HCT116 (cell line): ENCODE measurements at regions not wholly inside any gene's neighbourhood (a gene's known extent, or its start where the extent isn't known, plus 50 kb on each side); places are given as distances from the start of the nearest gene placed in this dataset.

Source experiments
- ATAC-seq: fragments of 200-7000 bp; cut with Tn5 transposase; 2 replicates; pipeline ENCODE4 v1.9.1; 2020; ENCODE audit warnings: mild to moderate bottlenecking, moderate library complexity
- BruUV-seq: library from RNA; stranded (reverse); fragments of 400-500 nt; replicated peaks from 2 replicates; lab custom pipeline; 2021; lab: Mats Ljungman, UMichigan
- CTCF ChIA-PET: fragments of 300-600 bp; sonication (Branson Sonifier 250); formaldehyde crosslinking; loops from one replicate; lab custom pipeline; 2021; ENCODE audit warnings: antibody characterized with exemption; lab: Charles Lee
- POLR2A ChIA-PET: fragments of 300-600, 350-600 bp; sonication (Branson Sonifier 250); formaldehyde crosslinking; loops from one replicate; lab custom pipeline; 2021; ENCODE audit warnings: antibody characterized with exemption; lab: Charles Lee
- RAD21 ChIA-PET, 2 experiments: fragments of 300-600 bp; sonication (Branson Sonifier 250); formaldehyde crosslinking; loops; one replicate each; lab custom pipeline; 2023; ENCODE audit warnings: low total read pairs in 2 of 2; ENCODE audit not compliant: uncharacterized antibody in 2 of 2, unreplicated experiment in 2 of 2, low non-redundant PET in 1 of 2; lab: Charles Lee
- DNase-seq: peaks from one replicate; pipeline ENCODE4 v3.0.0-alpha.2; 2010; ENCODE audit warnings: low read depth, low spot score
- H2AFZ ChIP-seq: fragments of 200-600 bp; shearing (Covaris generic), sonication (generic); 2 replicates; pipeline ENCODE4 v1.6.1; 2017; ENCODE audit warnings: low read depth, mixed run types, mixed read lengths, antibody characterized with exemption, low read length; ENCODE audit not compliant: poor library complexity, severe bottlenecking
- H3K27ac ChIP-seq: 2 replicates; pipeline ENCODE4 v1.5.1; 2012; ENCODE audit warnings: low read depth, low read length
- H3K27me3 ChIP-seq: fragments of 200-600 bp; sonication (generic); 2 replicates; pipeline ENCODE4 v1.6.1; 2016; ENCODE audit warnings: mixed run types, low read length, mixed read lengths; ENCODE audit not compliant: insufficient read depth
- H3K36me3 ChIP-seq, 2 experiments: fragments of 200-500 bp in 1 of 2; fragments of 200-600 bp in 1 of 2; sonication (Bioruptor generic) in 1 of 2; sonication (generic) in 1 of 2; 2 replicates each; pipeline versions ENCODE4 v1.5.1 to v1.6.1; 2014 to 2016; ENCODE audit warnings: low read length in 2 of 2, inconsistent platforms in 1 of 2, mixed read lengths in 1 of 2, mixed run types in 1 of 2; ENCODE audit not compliant: insufficient read depth in 2 of 2, control insufficient read depth in 1 of 2
- H3K4me1 ChIP-seq, 2 experiments: fragments of 200-600 bp in 1 of 2; sonication (generic) in 1 of 2; 2 replicates each; pipeline versions ENCODE4 v1.5.1 to v1.6.1; 2012 to 2017; ENCODE audit warnings: low read length in 2 of 2, inconsistent platforms in 1 of 2, mild to moderate bottlenecking in 1 of 2, mixed read lengths in 1 of 2, mixed run types in 1 of 2, moderate library complexity in 1 of 2; ENCODE audit not compliant: insufficient read depth in 2 of 2, control insufficient read depth in 1 of 2
- H3K4me2 ChIP-seq: fragments of 200-600 bp; sonication (generic); 2 replicates; pipeline ENCODE4 v1.6.1; 2017; ENCODE audit warnings: mixed run types, low read length, mixed read lengths
- H3K4me3 ChIP-seq, 2 experiments: fragments of 200-600 bp in 1 of 2; sonication (generic) in 1 of 2; replicated peaks in 1 of 2; 2 replicates each; pipeline ENCODE4 v1.5.1; 2011 to 2016; ENCODE audit warnings: low read length in 2 of 2, control low read depth in 1 of 2, low read depth in 1 of 2, mild to moderate bottlenecking in 1 of 2, mixed read lengths in 1 of 2, mixed run types in 1 of 2
- H3K79me2 ChIP-seq: fragments of 200-600 bp; sonication (generic); 2 replicates; pipeline ENCODE4 v1.6.1; 2017; ENCODE audit warnings: mild to moderate bottlenecking, mixed run types, low read length, moderate library complexity, mixed read lengths; ENCODE audit not compliant: insufficient read depth
- H3K9ac ChIP-seq: fragments of 200-600 bp; sonication (generic); 2 replicates; pipeline ENCODE4 v1.6.1; 2016; ENCODE audit warnings: low read length, mixed read lengths
- H3K9me2 ChIP-seq: fragments of 200-600 bp; sonication (generic), shearing (Covaris generic); 2 replicates; pipeline ENCODE4 v1.6.1; 2017; ENCODE audit warnings: mixed run types, mild to moderate bottlenecking, moderate library complexity; ENCODE audit not compliant: insufficient read depth
- H3K9me3 ChIP-seq, 2 experiments: fragments of 200-500 bp in 1 of 2; fragments of 200-600 bp in 1 of 2; sonication (Bioruptor generic) in 1 of 2; sonication (generic) in 1 of 2; 2 replicates each; pipeline ENCODE4 v1.6.1; 2014 to 2017; ENCODE audit warnings: low read length in 2 of 2, mixed read lengths in 2 of 2, inconsistent platforms in 1 of 2, low read depth in 1 of 2, mild to moderate bottlenecking in 1 of 2, mixed run types in 1 of 2, moderate library complexity in 1 of 2; ENCODE audit not compliant: control insufficient read depth in 1 of 2, insufficient read depth in 1 of 2
- H4K20me1 ChIP-seq: fragments of 200-600 bp; sonication (generic), shearing (Covaris generic); 2 replicates; pipeline ENCODE4 v1.6.1; 2017; ENCODE audit warnings: mixed run types, mild to moderate bottlenecking, moderate library complexity; ENCODE audit not compliant: insufficient read depth
- CEBPB ChIP-seq: IDR thresholded peaks from 2 replicates; pipeline ENCODE4 v1.6.1; 2012; ENCODE audit warnings: low read depth
- EZH2 ChIP-seq: fragments of 200-600 bp; sonication (generic); IDR thresholded peaks from 2 replicates; pipeline ENCODE4 v1.6.1; 2017; ENCODE audit warnings: antibody characterized with exemption, mixed run types
- EZH2phosphoT487 ChIP-seq: fragments of 200-600 bp; IDR thresholded peaks from 2 replicates; pipeline ENCODE4 v1.6.1; 2018; ENCODE audit warnings: antibody characterized with exemption, borderline replicate concordance
- FOSL1 ChIP-seq: IDR thresholded peaks from 2 replicates; pipeline ENCODE4 v1.6.1; 2012; ENCODE audit warnings: low read depth
- JUND ChIP-seq: IDR thresholded peaks from 2 replicates; pipeline ENCODE4 v1.6.1; 2012
- POLR2A ChIP-seq: IDR thresholded peaks from 2 replicates; pipeline ENCODE4 v1.7.0; 2011; ENCODE audit warnings: borderline replicate concordance; ENCODE audit not compliant: insufficient read depth, insufficient read length; ENCODE audit errors: extremely low read depth
- POLR2AphosphoS5 ChIP-seq: IDR thresholded peaks from 2 replicates; pipeline ENCODE4 v1.6.1; 2011; ENCODE audit warnings: mild to moderate bottlenecking, low read depth, low read length, moderate library complexity
- RAD21 ChIP-seq: IDR thresholded peaks from 2 replicates; pipeline ENCODE4 v1.6.1; 2012; ENCODE audit warnings: low read depth, mild to moderate bottlenecking
- SP1 ChIP-seq: IDR thresholded peaks from 2 replicates; pipeline ENCODE4 v1.6.1; 2012; ENCODE audit warnings: low read depth
- SRF ChIP-seq: IDR thresholded peaks from 2 replicates; pipeline ENCODE4 v1.6.1; 2012; ENCODE audit warnings: low read depth
- TCF7L2 ChIP-seq: IDR thresholded peaks from 2 replicates; pipeline ENCODE4 v1.7.0; 2011; ENCODE audit warnings: borderline replicate concordance, inconsistent platforms; ENCODE audit not compliant: insufficient read depth, insufficient read length; ENCODE audit errors: extremely low read depth
- YY1 ChIP-seq: IDR thresholded peaks from 2 replicates; pipeline ENCODE4 v1.6.1; 2011; ENCODE audit warnings: low read length, low read depth, moderate library complexity, mild to moderate bottlenecking; ENCODE audit not compliant: insufficient replicate concordance; ENCODE audit errors: extremely low read depth
- ZFX ChIP-seq: fragments of 450-650 bp; IDR thresholded peaks from 2 replicates; pipeline ENCODE4 v1.6.1; 2017
- ZNF274 ChIP-seq: fragments of 200-500 bp; sonication (Bioruptor generic); IDR thresholded peaks from 2 replicates; pipeline ENCODE4 v1.6.1; 2014; ENCODE audit warnings: mild to moderate bottlenecking, low read depth, low read length, inconsistent platforms
- intact Hi-C: fragments of 100-400 bp; cut with micrococcal nuclease; formaldehyde crosslinking; loops from 2 replicates; pipeline ENCODE4 v1.10.0; 2022
- TF ChIP-seq, protein P1 (sequence below): IDR thresholded peaks from 2 replicates; pipeline ENCODE4 v1.6.1; 2012; ENCODE audit warnings: low read depth
- TF ChIP-seq, protein P2 (sequence below): IDR thresholded peaks from 2 replicates; pipeline ENCODE4 v1.6.1; 2012
- TF ChIP-seq, protein P3 (sequence below), 3 experiments: fragments of 200-600 bp in 1 of 3; sonication (generic) in 1 of 3; IDR thresholded peaks in 2 of 3; conservative IDR thresholded peaks in 1 of 3; 2 replicates each; pipeline ENCODE4 v1.5.1; 2012 to 2017; ENCODE audit warnings: low read depth in 2 of 3, low read length in 2 of 3, antibody characterized with exemption in 1 of 3, borderline replicate concordance in 1 of 3, control low read depth in 1 of 3, mild to moderate bottlenecking in 1 of 3, mixed read lengths in 1 of 3, mixed run types in 1 of 3, moderate library complexity in 1 of 3; ENCODE audit not compliant: insufficient read depth in 1 of 3
- TF ChIP-seq, protein P4 (sequence below): IDR thresholded peaks from 2 replicates; pipeline ENCODE4 v1.6.1; 2011; ENCODE audit warnings: mild to moderate bottlenecking, low read length, moderate library complexity; ENCODE audit not compliant: insufficient replicate concordance; ENCODE audit errors: extremely low read depth
- TF ChIP-seq, protein P5 (sequence below): IDR thresholded peaks from 2 replicates; pipeline ENCODE4 v1.6.1; 2012

DNA sequence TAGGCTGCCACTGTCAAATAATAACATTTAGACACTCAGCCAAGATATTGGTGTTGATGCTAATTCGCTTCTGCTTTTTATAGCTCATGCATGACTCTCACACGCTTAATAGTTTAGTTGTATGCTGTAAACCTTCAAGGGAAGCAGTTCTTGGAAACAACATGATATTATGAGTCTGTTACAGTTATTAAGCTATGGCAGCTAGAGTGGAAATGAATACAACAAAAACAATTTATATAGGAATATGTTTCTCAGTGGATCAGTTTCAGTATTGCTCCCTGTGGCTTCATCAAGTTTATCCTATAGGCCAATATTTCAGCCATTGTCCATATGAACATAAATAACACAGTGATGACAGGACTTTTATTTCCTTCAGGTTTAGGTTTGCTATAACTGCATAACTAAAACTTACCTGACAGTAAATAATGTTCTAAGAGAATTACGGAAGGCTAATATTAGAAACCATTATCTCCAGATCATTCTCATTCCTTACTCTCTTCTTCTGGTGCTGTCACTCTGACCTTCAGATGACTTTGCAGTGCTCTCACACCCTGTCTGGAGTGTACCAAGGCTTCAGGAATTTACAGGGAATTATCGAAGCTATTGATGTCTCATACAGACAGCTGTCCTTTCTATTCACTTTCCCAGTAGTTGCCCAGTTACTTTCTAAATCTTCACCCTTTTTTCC is 555.0 kb downstream of the ANKRD50 start:
- H3K27ac ChIP-seq, result no peak overlapping the region
- ChIA-PET POLR2A (no interaction called here), CTCF (no interaction called here), RAD21 (no interaction called here)
- H3K79me2 ChIP-seq, result no peaks in the 10 kb centered on the region
- H4K20me1 ChIP-seq, result no peaks in the 10 kb centered on the region
- no peak overlapping the region for H3K4me3 ChIP-seq
- no peak overlapping the region for H3K4me2 ChIP-seq
- DNase-seq, result no peak
- no peak for ATAC-seq
- H3K9me2 ChIP-seq, result no peaks in the 10 kb centered on the region
- intact Hi-C loops, result no loop called here
- no TSS peak for BruUV-seq
- no peak overlapping the region for H2AFZ ChIP-seq
- no peaks in the 10 kb centered on the region for H3K36me3 ChIP-seq
- TF ChIP-seq, protein P1, sequence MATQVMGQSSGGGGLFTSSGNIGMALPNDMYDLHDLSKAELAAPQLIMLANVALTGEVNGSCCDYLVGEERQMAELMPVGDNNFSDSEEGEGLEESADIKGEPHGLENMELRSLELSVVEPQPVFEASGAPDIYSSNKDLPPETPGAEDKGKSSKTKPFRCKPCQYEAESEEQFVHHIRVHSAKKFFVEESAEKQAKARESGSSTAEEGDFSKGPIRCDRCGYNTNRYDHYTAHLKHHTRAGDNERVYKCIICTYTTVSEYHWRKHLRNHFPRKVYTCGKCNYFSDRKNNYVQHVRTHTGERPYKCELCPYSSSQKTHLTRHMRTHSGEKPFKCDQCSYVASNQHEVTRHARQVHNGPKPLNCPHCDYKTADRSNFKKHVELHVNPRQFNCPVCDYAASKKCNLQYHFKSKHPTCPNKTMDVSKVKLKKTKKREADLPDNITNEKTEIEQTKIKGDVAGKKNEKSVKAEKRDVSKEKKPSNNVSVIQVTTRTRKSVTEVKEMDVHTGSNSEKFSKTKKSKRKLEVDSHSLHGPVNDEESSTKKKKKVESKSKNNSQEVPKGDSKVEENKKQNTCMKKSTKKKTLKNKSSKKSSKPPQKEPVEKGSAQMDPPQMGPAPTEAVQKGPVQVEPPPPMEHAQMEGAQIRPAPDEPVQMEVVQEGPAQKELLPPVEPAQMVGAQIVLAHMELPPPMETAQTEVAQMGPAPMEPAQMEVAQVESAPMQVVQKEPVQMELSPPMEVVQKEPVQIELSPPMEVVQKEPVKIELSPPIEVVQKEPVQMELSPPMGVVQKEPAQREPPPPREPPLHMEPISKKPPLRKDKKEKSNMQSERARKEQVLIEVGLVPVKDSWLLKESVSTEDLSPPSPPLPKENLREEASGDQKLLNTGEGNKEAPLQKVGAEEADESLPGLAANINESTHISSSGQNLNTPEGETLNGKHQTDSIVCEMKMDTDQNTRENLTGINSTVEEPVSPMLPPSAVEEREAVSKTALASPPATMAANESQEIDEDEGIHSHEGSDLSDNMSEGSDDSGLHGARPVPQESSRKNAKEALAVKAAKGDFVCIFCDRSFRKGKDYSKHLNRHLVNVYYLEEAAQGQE, result no peak
- no peak for TF ChIP-seq ZFX
- TF ChIP-seq, protein P2, sequence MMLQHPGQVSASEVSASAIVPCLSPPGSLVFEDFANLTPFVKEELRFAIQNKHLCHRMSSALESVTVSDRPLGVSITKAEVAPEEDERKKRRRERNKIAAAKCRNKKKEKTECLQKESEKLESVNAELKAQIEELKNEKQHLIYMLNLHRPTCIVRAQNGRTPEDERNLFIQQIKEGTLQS, result no peak
- TF ChIP-seq, protein P3, sequence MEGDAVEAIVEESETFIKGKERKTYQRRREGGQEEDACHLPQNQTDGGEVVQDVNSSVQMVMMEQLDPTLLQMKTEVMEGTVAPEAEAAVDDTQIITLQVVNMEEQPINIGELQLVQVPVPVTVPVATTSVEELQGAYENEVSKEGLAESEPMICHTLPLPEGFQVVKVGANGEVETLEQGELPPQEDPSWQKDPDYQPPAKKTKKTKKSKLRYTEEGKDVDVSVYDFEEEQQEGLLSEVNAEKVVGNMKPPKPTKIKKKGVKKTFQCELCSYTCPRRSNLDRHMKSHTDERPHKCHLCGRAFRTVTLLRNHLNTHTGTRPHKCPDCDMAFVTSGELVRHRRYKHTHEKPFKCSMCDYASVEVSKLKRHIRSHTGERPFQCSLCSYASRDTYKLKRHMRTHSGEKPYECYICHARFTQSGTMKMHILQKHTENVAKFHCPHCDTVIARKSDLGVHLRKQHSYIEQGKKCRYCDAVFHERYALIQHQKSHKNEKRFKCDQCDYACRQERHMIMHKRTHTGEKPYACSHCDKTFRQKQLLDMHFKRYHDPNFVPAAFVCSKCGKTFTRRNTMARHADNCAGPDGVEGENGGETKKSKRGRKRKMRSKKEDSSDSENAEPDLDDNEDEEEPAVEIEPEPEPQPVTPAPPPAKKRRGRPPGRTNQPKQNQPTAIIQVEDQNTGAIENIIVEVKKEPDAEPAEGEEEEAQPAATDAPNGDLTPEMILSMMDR (IDR thresholded peaks at IDR 0.05 in 2 of 3, conservative IDR thresholded peaks at IDR 0.05 in 1 of 3; ENCODE audit: borderline replicate concordance in 1 of 3, insufficient read depth in 1 of 3, low read depth in 2 of 3, low read length in 2 of 3), result no peak
- TF ChIP-seq TCF7L2, result no peak
- TF ChIP-seq JUND, result no peak
- no peak for TF ChIP-seq POLR2A
- TF ChIP-seq CEBPB, result no peak
- TF ChIP-seq, protein P4, sequence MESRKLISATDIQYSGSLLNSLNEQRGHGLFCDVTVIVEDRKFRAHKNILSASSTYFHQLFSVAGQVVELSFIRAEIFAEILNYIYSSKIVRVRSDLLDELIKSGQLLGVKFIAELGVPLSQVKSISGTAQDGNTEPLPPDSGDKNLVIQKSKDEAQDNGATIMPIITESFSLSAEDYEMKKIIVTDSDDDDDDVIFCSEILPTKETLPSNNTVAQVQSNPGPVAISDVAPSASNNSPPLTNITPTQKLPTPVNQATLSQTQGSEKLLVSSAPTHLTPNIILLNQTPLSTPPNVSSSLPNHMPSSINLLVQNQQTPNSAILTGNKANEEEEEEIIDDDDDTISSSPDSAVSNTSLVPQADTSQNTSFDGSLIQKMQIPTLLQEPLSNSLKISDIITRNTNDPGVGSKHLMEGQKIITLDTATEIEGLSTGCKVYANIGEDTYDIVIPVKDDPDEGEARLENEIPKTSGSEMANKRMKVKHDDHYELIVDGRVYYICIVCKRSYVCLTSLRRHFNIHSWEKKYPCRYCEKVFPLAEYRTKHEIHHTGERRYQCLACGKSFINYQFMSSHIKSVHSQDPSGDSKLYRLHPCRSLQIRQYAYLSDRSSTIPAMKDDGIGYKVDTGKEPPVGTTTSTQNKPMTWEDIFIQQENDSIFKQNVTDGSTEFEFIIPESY, result no peak
- no peak for TF ChIP-seq EZH2
- TF ChIP-seq, protein P5, sequence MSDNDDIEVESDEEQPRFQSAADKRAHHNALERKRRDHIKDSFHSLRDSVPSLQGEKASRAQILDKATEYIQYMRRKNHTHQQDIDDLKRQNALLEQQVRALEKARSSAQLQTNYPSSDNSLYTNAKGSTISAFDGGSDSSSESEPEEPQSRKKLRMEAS, result no peak
- TF ChIP-seq SP1, result no peak
- no peak for TF ChIP-seq EZH2phosphoT487
- TF ChIP-seq ZNF274, result no peak
- no peak for TF ChIP-seq YY1
- TF ChIP-seq SRF, result no peak
- no peak for TF ChIP-seq RAD21
- no peak for TF ChIP-seq FOSL1
- no peak for TF ChIP-seq POLR2AphosphoS5
- no peak overlapping the region for H3K9ac ChIP-seq
- H3K9me3 ChIP-seq, result no peaks in the 10 kb centered on the region
- H3K4me1 ChIP-seq, result no peaks in the 10 kb centered on the region
- H3K27me3 ChIP-seq, result no peaks in the 10 kb centered on the region
